ENCODE measurements at regions not wholly inside any gene's neighbourhood (a gene's known extent, or its start where the extent isn't known, plus 50 kb on each side); places are given as distances from the start of the nearest gene placed in this dataset.

GRCh38 chr9:7358876-7359275 is 440.7 kb downstream of the DMAC1 start:
- no peak overlapping the region for H3K4me3 ChIP-seq
- no peaks in the 10 kb centered on the region for H3K36me3 ChIP-seq (ENCODE audit: low read depth)
- H3K9me3 ChIP-seq: no peaks in the 10 kb centered on the region
- H3K4me1 ChIP-seq (ENCODE audit: low read depth): peaks cover 10% of the 10 kb centered on the region
- intact Hi-C loops (cut with DNase I, micrococcal nuclease): no loop called here
- ATAC-seq: no peak
- TF ChIP-seq CTCF (IDR thresholded peaks at IDR 0.05): no peak
- DNase-seq: no peak

GRCh38 chr9:7354704-7355103 is 444.9 kb downstream of the DMAC1 start:
- no peak overlapping the region for H3K4me3 ChIP-seq
- intact Hi-C loops (cut with DNase I, micrococcal nuclease): no loop called here
- no peak for ATAC-seq
- no peaks in the 10 kb centered on the region for H3K36me3 ChIP-seq (ENCODE audit: low read depth)
- no peak for DNase-seq
- no peaks in the 10 kb centered on the region for H3K9me3 ChIP-seq
- no peaks in the 10 kb centered on the region for H3K4me1 ChIP-seq (ENCODE audit: low read depth)
- no peak for TF ChIP-seq CTCF (IDR thresholded peaks at IDR 0.05)

GRCh38 chr9:7348692-7349091 is 450.9 kb downstream of the DMAC1 start:
- TF ChIP-seq CTCF (IDR thresholded peaks at IDR 0.05): no peak
- no peak overlapping the region for H3K4me3 ChIP-seq
- intact Hi-C loops (cut with DNase I, micrococcal nuclease): no loop called here
- no peaks in the 10 kb centered on the region for H3K9me3 ChIP-seq
- no peak for DNase-seq
- no peak for ATAC-seq
- H3K36me3 ChIP-seq (ENCODE audit: low read depth): no peaks in the 10 kb centered on the region
- no peaks in the 10 kb centered on the region for H3K4me1 ChIP-seq (ENCODE audit: low read depth)

- Histone ChIP-seq H3K4me1 (ENCODE audit: low read depth) (no peaks in the 10 kb centered on the region), H3K4me3 (no peak overlapping the region), H3K9me3 (no peaks in the 10 kb centered on the region), H3K36me3 (ENCODE audit: low read depth) (no peaks in the 10 kb centered on the region)
- TF ChIP-seq CTCF (IDR thresholded peaks at IDR 0.05): no peak
- intact Hi-C loops (cut with DNase I, micrococcal nuclease): no loop called here
- ATAC-seq (no peak), DNase-seq (no peak)
These were observed 452.0 kb downstream of the DMAC1 start for GRCh38 chr9:7347556-7347955.

GRCh38 chr9:7346144-7346543 is 453.4 kb downstream of the DMAC1 start:
- Histone ChIP-seq H3K36me3 (ENCODE audit: low read depth) (no peaks in the 10 kb centered on the region), H3K9me3 (no peaks in the 10 kb centered on the region), H3K4me3 (no peak overlapping the region), H3K4me1 (ENCODE audit: low read depth) (no peaks in the 10 kb centered on the region)
- intact Hi-C loops (cut with DNase I, micrococcal nuclease): no loop called here
- no peak for ATAC-seq
- TF ChIP-seq CTCF (IDR thresholded peaks at IDR 0.05): no peak
- no peak for DNase-seq

- ATAC-seq: no peak
These were observed 456.8 kb downstream of the DMAC1 start for GRCh38 chr9:7342736-7343135.

More at GRCh38 chr9:7342736-7343135, 456.8 kb downstream of the DMAC1 start:
- no peak for DNase-seq
- Histone ChIP-seq H3K36me3 (ENCODE audit: low read depth) (no peaks in the 10 kb centered on the region), H3K4me3 (no peak overlapping the region), H3K9me3 (no peaks in the 10 kb centered on the region), H3K4me1 (ENCODE audit: low read depth) (no peaks in the 10 kb centered on the region)
- intact Hi-C loops (cut with DNase I, micrococcal nuclease): no loop called here
- no peak for TF ChIP-seq CTCF (IDR thresholded peaks at IDR 0.05)

Measured in mucosa of descending colon (tissue), 3 donors.